GM12873 (cell line): ENCODE measurements at regions not wholly inside any gene's neighbourhood (a gene's known extent, or its start where the extent isn't known, plus 50 kb on each side); places are given as distances from the start of the nearest gene placed in this dataset.

Experiments
- TF ChIP-seq, protein P1 (sequence below): IDR thresholded peaks from 2 replicates; pipeline ENCODE4 v1.5.1; 2012; ENCODE audit warnings: low read depth, mild to moderate bottlenecking, moderate library complexity, low read length, control low read depth; ENCODE audit not compliant: insufficient read depth; ENCODE audit errors: missing control alignments

DNA sequence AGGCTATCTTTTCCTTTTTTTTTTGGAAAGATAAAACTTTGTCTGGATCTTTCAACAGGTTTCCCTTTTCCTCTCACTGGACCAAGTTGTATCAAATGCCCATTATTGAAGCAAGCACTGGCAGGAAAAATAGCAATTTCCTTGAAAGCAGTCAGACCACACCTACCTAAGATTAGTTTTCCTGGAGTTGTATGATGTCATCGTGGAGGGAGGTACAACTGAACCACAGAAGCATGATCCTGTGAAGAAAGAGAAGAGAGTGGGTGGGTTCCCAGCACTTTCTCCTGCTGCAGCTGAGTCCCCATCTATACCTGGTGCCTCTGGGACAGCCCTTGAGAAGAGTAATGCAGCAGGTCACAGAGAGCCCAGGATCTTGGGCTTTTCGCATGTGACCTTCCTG is 63.6 kb upstream of the ERCC4 start:
- TF ChIP-seq, protein P1, sequence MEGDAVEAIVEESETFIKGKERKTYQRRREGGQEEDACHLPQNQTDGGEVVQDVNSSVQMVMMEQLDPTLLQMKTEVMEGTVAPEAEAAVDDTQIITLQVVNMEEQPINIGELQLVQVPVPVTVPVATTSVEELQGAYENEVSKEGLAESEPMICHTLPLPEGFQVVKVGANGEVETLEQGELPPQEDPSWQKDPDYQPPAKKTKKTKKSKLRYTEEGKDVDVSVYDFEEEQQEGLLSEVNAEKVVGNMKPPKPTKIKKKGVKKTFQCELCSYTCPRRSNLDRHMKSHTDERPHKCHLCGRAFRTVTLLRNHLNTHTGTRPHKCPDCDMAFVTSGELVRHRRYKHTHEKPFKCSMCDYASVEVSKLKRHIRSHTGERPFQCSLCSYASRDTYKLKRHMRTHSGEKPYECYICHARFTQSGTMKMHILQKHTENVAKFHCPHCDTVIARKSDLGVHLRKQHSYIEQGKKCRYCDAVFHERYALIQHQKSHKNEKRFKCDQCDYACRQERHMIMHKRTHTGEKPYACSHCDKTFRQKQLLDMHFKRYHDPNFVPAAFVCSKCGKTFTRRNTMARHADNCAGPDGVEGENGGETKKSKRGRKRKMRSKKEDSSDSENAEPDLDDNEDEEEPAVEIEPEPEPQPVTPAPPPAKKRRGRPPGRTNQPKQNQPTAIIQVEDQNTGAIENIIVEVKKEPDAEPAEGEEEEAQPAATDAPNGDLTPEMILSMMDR, result no peak

DNA sequence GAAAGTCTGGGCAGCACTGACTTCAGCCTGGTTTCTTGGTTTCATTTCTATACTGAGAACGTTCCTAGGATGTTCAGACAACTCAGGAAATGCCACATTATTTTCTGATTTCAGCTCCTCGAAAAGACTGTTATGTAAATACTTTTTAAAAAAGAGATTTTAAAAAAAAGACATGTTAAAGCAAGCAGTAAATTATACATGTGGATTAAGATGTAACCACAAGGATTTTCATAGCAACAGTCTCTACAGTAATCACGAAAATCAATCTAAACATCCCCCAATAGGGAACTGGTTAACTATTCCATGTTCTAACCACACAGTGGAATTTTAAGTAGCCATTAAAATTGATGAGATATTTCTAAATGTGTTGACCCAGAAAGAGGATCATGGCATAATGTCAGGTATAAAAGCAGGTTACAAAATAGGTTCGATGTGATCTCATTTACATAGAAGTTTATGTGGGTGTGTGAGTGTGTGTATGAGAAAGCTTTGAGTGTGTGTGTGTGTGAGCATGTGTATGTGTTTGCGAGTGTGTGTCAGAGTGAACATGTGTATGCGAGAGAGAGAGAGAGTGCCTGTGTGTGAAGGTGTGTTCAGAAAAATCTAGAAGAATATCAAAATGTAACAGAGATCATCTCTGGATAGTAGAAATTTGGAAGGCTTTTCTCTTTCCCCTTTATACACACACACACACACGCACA is 63.0 kb upstream of the ERCC4 start:
- TF ChIP-seq, protein P1, result no peak

DNA sequence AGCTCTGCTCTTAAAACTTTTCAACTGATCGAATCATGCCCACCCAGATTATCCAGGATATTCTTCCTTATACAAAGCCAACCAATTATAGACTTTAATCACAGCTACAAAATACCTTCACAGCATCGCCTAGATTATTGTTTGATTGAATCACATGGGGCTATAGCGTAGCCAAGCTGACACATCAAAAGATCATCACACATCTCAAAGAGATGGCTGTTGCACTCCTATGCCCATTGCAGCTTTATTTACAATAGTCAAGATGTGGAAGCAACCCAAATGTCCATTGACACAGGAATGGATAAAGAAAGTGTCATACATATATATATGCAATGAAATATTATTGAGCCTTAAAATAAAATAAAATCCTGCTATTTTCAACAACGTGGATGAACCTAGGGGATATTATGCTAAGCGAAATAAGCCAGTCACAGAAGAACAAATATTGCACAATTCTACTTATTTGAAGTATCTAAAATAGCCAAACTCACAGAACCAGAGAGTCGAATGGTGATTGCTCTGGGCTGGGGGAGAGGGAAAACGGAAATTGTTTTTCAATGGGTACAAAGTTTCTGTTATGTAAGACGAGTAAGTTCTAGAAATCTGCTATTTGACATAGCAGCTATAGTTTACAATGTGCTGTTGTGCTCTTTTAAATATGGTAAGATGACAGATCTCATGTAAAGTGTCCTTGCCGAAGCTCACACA is 60.9 kb upstream of the ERCC4 start:
- TF ChIP-seq, protein P1, result no peak

DNA sequence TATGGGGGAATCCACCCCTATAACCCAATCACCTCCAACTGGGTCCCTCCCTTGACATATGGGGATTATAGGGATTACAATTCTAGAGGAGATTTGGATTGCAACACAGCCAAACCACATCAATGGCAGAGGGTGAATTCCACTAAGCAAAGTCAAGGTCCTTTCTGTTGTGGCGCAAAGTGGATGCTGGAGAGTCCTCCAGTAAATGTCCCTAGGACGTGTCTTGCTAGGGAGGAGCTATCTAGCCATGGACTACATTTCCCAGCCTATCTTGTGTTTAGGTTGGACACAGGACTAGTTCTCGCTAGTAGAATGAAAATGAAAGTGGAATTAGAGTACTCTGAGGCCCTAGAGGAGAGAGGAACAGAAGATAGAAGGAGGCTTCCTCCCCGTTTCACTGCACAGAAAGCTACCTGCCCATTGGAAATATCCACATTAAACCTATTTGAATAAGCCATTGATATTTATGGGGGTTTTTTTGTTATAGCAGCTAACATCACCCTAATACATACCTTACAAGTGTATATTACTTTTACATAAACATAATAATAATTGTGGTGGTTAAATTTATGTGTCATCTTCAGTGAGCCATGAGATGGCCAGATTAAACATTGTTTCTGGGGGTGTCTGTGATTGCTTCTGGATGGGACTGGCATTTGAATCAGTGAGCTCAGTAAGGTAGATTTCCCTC is 56.7 kb upstream of the ERCC4 start:
- TF ChIP-seq, protein P1, result no peak

DNA sequence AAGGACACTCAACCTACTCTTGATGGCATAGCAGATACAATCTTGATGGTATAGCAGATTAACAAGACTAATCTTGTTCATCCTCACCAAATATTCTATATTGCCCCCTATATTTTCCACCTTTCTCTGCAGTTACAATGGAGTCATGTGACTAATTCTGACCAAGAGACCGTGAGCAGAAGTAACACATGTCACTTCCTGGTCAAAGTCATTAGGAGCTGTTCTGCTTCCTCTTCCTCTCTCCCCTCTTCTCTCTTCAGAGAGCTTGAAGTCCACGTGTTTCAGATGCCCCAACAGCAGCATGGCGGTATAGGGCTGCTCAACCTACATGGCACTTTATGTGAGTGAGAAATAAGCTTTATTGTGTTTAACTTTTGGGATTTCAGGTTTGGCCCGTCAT is 55.3 kb upstream of the ERCC4 start:
- TF ChIP-seq, protein P1, result no peak

DNA sequence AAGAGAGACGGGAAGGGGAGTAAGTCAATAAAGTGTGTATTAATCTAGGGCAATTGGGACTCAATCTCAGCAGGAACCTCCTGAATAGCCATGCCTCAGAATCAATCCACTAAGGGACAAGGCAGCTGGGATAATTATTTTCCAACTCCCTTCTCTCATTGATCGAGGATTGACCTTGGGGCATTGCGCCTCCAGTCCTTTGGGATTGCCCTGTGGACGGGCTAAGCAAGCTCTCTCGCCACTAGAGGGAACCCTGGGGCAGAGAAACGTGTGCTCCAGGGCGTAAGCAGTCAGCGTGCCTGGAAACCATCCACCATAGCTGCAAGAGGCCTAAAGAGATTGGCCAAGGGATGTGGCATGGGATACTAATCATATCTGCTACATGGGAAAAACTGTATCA is 53.9 kb upstream of the ERCC4 start:
- TF ChIP-seq, protein P1, result peak; percentile 86
